ENCODE measurements at regions not wholly inside any gene's neighbourhood (a gene's known extent, or its start where the extent isn't known, plus 50 kb on each side); places are given as distances from the start of the nearest gene placed in this dataset.

GRCh38 chr13:86841264-86841663 lies 829.9 kb upstream of the SLITRK5 start (continued):
- TF ChIP-seq TAF1 (CRISPR knock-in tag; IDR thresholded peaks at IDR 0.05) (no peak), PTBP1 (IDR thresholded peaks at IDR 0.05; ENCODE audit: low read depth, low read length, poor library complexity, severe bottlenecking) (no peak), ZNF691 (CRISPR knock-in tag; IDR thresholded peaks at IDR 0.05; ENCODE audit: borderline replicate concordance, low read depth) (no peak)

GRCh38 chr13:86846501-86846900 lies 824.7 kb upstream of the SLITRK5 start:
- WGBS (ENCODE audit: low lambda C conversion rate) = no CpG with 5 or more reads among the region's 1 CpG
- no peak for TF ChIP-seq ZNF225 (CRISPR knock-in tag; IDR thresholded peaks at IDR 0.05)
- TF ChIP-seq NFAT5 (CRISPR knock-in tag; IDR thresholded peaks at IDR 0.05) = no peak
- no peak for TF ChIP-seq BCL6 (CRISPR knock-in tag; IDR thresholded peaks at IDR 0.05)
- no peak for TF ChIP-seq TFDP1 (CRISPR knock-in tag; IDR thresholded peaks at IDR 0.05; ENCODE audit: borderline replicate concordance)
- no peak for TF ChIP-seq CREB3 (CRISPR knock-in tag; IDR thresholded peaks at IDR 0.05)
- no peak for TF ChIP-seq STAT6 (CRISPR knock-in tag; IDR thresholded peaks at IDR 0.05; ENCODE audit: borderline replicate concordance)
- no peak for TF ChIP-seq SATB2 (CRISPR knock-in tag; IDR thresholded peaks at IDR 0.05)
- TF ChIP-seq ZNF362 (CRISPR knock-in tag; IDR thresholded peaks at IDR 0.05; ENCODE audit: borderline replicate concordance) = no peak

More at GRCh38 chr13:86846501-86846900, 824.7 kb upstream of the SLITRK5 start:
- BruUV-seq (replicated peaks) = no TSS peak
- in situ Hi-C loops (cut with HindIII; ENCODE audit: extremely low pct_ligation_motif_present, low pct_unique_long_range_greater_than_20kb) (no loop called here), intact Hi-C loops (cut with micrococcal nuclease; ENCODE audit: unreplicated experiment) (no loop called here)
- Histone ChIP-seq H3K9me3 (ENCODE audit: low read length) (no peaks in the 10 kb centered on the region), H3K4me2 (ENCODE audit: low read depth, low read length) (no peak overlapping the region), H3K9ac (ENCODE audit: insufficient read depth, low read depth, low read length) (no peak overlapping the region), H4K20me1 (ENCODE audit: insufficient read depth, low read length) (no peaks in the 10 kb centered on the region), H3K27ac (ENCODE audit: extremely low read length, insufficient read depth, low read length) (no peak overlapping the region), H3K36me3 (replicated peaks in 1 of 2; ENCODE audit: control insufficient read depth in 1 of 2, insufficient read depth in 2 of 2, low read length in 2 of 2) (no peaks in the 10 kb centered on the region), H3K27me3 (ENCODE audit: control insufficient read depth in 1 of 2, insufficient read depth in 2 of 2, low read length in 2 of 2) (no peaks in the 10 kb centered on the region), H3K4me3 (replicated peaks in 1 of 3; ENCODE audit: insufficient read depth in 1 of 3, low read depth in 2 of 3, low read length in 3 of 3) (no peak overlapping the region), H3K4me1 (ENCODE audit: insufficient read depth, low read length) (no peaks in the 10 kb centered on the region), H3K79me2 (ENCODE audit: insufficient read depth, low read length) (no peaks in the 10 kb centered on the region), H2AFZ (ENCODE audit: low read length) (no peak overlapping the region)
- no peak for ATAC-seq
- DNase-seq (ENCODE audit: low spot score) = no peak
- CTCF ChIA-PET (ENCODE audit: low intra/inter-chr PET ratio, low total read pairs) = no interaction called here
- POLR2A ChIA-PET = no interaction called here
- no peak for FAIRE-seq

Data from HepG2 (cell line).